ENCODE measurements at regions not wholly inside any gene's neighbourhood (a gene's known extent, or its start where the extent isn't known, plus 50 kb on each side); places are given as distances from the start of the nearest gene placed in this dataset.

DNA sequence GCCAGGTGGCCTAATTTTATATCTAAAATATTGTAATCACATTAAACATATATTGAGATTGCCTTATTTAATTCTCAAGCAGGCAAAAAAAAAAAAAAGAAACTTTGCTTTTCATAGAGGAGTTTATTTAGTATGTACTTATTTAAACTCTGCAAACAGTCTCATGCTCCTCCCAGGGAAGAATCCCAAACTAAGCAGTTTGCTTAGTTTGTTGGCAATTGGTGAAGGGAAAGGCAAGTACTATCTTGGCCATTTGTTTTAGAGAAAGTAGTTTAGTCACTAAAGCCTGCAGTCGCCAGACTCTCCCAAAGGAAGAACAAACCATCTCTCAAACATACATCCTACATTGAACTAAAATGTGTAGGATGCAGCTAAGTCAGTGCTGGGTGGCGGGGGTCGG, 226.8 kb downstream of the CDC14C start:
- TF ChIP-seq, protein P1, sequence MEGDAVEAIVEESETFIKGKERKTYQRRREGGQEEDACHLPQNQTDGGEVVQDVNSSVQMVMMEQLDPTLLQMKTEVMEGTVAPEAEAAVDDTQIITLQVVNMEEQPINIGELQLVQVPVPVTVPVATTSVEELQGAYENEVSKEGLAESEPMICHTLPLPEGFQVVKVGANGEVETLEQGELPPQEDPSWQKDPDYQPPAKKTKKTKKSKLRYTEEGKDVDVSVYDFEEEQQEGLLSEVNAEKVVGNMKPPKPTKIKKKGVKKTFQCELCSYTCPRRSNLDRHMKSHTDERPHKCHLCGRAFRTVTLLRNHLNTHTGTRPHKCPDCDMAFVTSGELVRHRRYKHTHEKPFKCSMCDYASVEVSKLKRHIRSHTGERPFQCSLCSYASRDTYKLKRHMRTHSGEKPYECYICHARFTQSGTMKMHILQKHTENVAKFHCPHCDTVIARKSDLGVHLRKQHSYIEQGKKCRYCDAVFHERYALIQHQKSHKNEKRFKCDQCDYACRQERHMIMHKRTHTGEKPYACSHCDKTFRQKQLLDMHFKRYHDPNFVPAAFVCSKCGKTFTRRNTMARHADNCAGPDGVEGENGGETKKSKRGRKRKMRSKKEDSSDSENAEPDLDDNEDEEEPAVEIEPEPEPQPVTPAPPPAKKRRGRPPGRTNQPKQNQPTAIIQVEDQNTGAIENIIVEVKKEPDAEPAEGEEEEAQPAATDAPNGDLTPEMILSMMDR (IDR thresholded peaks at IDR 0.05), result no peak
- Mint-ChIP-seq H3K36me3 (ENCODE audit: low read depth) (no peaks in the 10 kb centered on the region), H3K9me3 (peaks cover 6% of the 10 kb centered on the region), H3K4me1 (ENCODE audit: low read depth) (no peaks in the 10 kb centered on the region), H3K27ac (no peak overlapping the region), H3K4me3 (no peak overlapping the region), H3K27me3 (no peaks in the 10 kb centered on the region)
- ATAC-seq (ENCODE audit: poor library complexity), result no peak
- ChIA-PET CTCF (no interaction called here), POLR2A (no interaction called here)
- Histone ChIP-seq H3K9me3 (ENCODE audit: control insufficient read depth in 1 of 2, insufficient read depth in 1 of 2, low read length in 2 of 2) (no peaks in the 10 kb centered on the region), H3K27ac (ENCODE audit: low read depth in 1 of 2, low read length in 2 of 2) (no peak overlapping the region), H3K4me3 (ENCODE audit: low read length) (no peak overlapping the region), H3K36me3 (ENCODE audit: insufficient read depth, low read length) (no peaks in the 10 kb centered on the region), H3K27me3 (ENCODE audit: control insufficient read depth in 1 of 2, insufficient read depth in 2 of 2, low read length in 2 of 2) (no peaks in the 10 kb centered on the region), H3K4me1 (ENCODE audit: insufficient read depth, low read length) (no peaks in the 10 kb centered on the region)
- DNase-seq, result no peak
- intact Hi-C loops (cut with DNase I, micrococcal nuclease), result no loop called here

DNA sequence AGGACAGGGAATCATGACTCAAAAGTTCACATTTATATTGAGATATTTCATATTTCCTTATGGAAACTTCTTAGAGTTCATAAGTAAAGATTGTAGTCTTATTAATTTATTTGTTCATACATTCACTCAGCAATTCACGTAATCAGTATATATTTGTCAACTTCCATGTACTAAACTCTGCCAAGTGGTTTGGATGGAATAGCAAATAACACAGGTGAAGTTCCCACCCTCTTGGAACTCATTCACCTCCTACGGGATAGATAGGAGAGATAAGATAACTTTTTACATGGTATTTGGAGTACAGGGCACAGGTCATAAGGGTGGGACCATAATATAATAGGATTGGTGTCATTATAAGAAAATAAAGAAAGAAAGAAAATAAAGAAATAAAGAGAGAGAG, 234.0 kb downstream of the CDC14C start:
- Mint-ChIP-seq H3K27me3 (no peaks in the 10 kb centered on the region), H3K36me3 (ENCODE audit: low read depth) (no peaks in the 10 kb centered on the region), H3K4me1 (ENCODE audit: low read depth) (no peaks in the 10 kb centered on the region), H3K9me3 (no peaks in the 10 kb centered on the region), H3K4me3 (no peak overlapping the region), H3K27ac (no peak overlapping the region)
- ChIA-PET POLR2A (no interaction called here), CTCF (no interaction called here)
- H3K36me3 ChIP-seq (ENCODE audit: insufficient read depth, low read length), result no peaks in the 10 kb centered on the region
- no peaks in the 10 kb centered on the region for H3K4me1 ChIP-seq (ENCODE audit: insufficient read depth, low read length)
- TF ChIP-seq, protein P1 (IDR thresholded peaks at IDR 0.05), result no peak
- ATAC-seq (ENCODE audit: poor library complexity) (no peak), DNase-seq (no peak)
- H3K27me3 ChIP-seq (ENCODE audit: control insufficient read depth in 1 of 2, insufficient read depth in 2 of 2, low read length in 2 of 2), result no peaks in the 10 kb centered on the region
- no peak overlapping the region for H3K27ac ChIP-seq (ENCODE audit: low read depth in 1 of 2, low read length in 2 of 2)
- no peak overlapping the region for H3K4me3 ChIP-seq (ENCODE audit: low read length)
- intact Hi-C loops (cut with DNase I, micrococcal nuclease), result no loop called here
- peaks cover 0 to 9% of the 10 kb centered on the region in 2 experiments for H3K9me3 ChIP-seq (ENCODE audit: control insufficient read depth in 1 of 2, insufficient read depth in 1 of 2, low read length in 2 of 2)

DNA sequence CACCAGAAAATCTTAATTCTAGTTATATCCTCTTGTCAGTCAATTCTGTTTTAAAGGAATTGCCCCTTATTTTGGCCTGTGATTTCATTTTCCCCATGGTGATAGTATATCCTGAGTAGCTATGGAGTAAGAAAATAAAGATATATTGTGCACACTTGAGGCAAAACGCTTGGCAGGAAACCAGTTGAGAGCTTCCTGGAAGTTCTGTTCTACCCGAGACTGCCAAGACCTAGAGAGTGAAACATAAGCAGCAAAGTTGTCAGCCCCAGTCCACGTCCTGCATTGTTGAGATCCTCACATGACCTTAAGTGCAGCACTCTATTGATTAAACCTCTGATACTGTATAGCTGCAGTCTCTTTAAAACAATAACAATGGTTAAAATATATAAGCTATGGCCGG, 235.2 kb downstream of the CDC14C start:
- POLR2A ChIA-PET, result no interaction called here

More for the DNA sequence above, 235.2 kb downstream of the CDC14C start:
- TF ChIP-seq, protein P1 (IDR thresholded peaks at IDR 0.05), result no peak
- no peak overlapping the region for H3K4me3 Mint-ChIP-seq
- H3K27me3 Mint-ChIP-seq, result no peaks in the 10 kb centered on the region
- H3K27me3 ChIP-seq (ENCODE audit: control insufficient read depth in 1 of 2, insufficient read depth in 2 of 2, low read length in 2 of 2), result no peaks in the 10 kb centered on the region
- H3K4me1 Mint-ChIP-seq (ENCODE audit: low read depth), result no peaks in the 10 kb centered on the region
- no peaks in the 10 kb centered on the region for H3K36me3 ChIP-seq (ENCODE audit: insufficient read depth, low read length)
- H3K27ac ChIP-seq (ENCODE audit: low read depth in 1 of 2, low read length in 2 of 2), result no peak overlapping the region
- H3K27ac Mint-ChIP-seq, result no peak overlapping the region
- DNase-seq (no peak), ATAC-seq (ENCODE audit: poor library complexity) (no peak)
- no peaks in the 10 kb centered on the region for H3K4me1 ChIP-seq (ENCODE audit: insufficient read depth, low read length)
- no peak overlapping the region for H3K4me3 ChIP-seq (ENCODE audit: low read length)
- H3K36me3 Mint-ChIP-seq (ENCODE audit: low read depth), result no peaks in the 10 kb centered on the region
- intact Hi-C loops (cut with DNase I, micrococcal nuclease), result no loop called here
- CTCF ChIA-PET, result no interaction called here
- H3K9me3 ChIP-seq (ENCODE audit: control insufficient read depth in 1 of 2, insufficient read depth in 1 of 2, low read length in 2 of 2), result peaks cover 0 to 9% of the 10 kb centered on the region in 2 experiments
- no peaks in the 10 kb centered on the region for H3K9me3 Mint-ChIP-seq
